ENCODE measurements at regions not wholly inside any gene's neighbourhood (a gene's known extent, or its start where the extent isn't known, plus 50 kb on each side); places are given as distances from the start of the nearest gene placed in this dataset.

- TF ChIP-seq EZH2 (IDR thresholded peaks at IDR 0.05; ENCODE audit: low read length, unreplicated experiment) = no peak
- no peak for TF ChIP-seq EZH2phosphoT487 (IDR thresholded peaks at IDR 0.05; ENCODE audit: borderline replicate concordance, low read length)
- no peak for TF ChIP-seq CTCF (conservative IDR thresholded peaks at IDR 0.05; ENCODE audit: low read depth, low read length)
- H3K36me3 ChIP-seq (ENCODE audit: low read depth, low read length) = no peaks in the 10 kb centered on the region
- no peak overlapping the region for H3K9ac ChIP-seq (ENCODE audit: low read length)
- no peak for DNase-seq
- BruUV-seq (replicated peaks) = no TSS peak
- no peaks in the 10 kb centered on the region for H3K9me2 ChIP-seq (replicated peaks; ENCODE audit: low read length)
- POLR2A ChIA-PET (ENCODE audit: unreplicated experiment) = no interaction called here
- no peaks in the 10 kb centered on the region for H3K79me2 ChIP-seq (ENCODE audit: low read length)
- no peaks in the 10 kb centered on the region for H3K9me3 ChIP-seq (ENCODE audit: low read length)
- H3F3A ChIP-seq (ENCODE audit: low read length, unreplicated experiment) = no peaks in the 10 kb centered on the region
- no peak overlapping the region for H3K4me2 ChIP-seq (ENCODE audit: low read length)
- no peak overlapping the region for H3K27ac ChIP-seq (ENCODE audit: low read length)
- intact Hi-C loops (cut with micrococcal nuclease) = no loop called here
- peaks cover 8% of the 10 kb centered on the region for H3K4me1 ChIP-seq (ENCODE audit: insufficient read depth, low read length)
- ATAC-seq = no peak
- no peak overlapping the region for H3K4me3 ChIP-seq (ENCODE audit: low read length)
- H3K27me3 ChIP-seq (ENCODE audit: low read length) = no peaks in the 10 kb centered on the region
- no peaks in the 10 kb centered on the region for H4K20me1 ChIP-seq (ENCODE audit: low read length)
- H2AFZ ChIP-seq (ENCODE audit: low read length) = no peak overlapping the region
- CTCF ChIA-PET = no interaction called here
These were observed 96.6 kb downstream of the LHX2 start for GRCh38 chr9:124108216-124108615.

GRCh38 chr9:124110307-124110915, 98.8 kb downstream of the LHX2 start:
- no peak overlapping the region for H3K4me3 ChIP-seq (ENCODE audit: low read length)
- no peak overlapping the region for H3K9ac ChIP-seq (ENCODE audit: low read length)
- H3K9me2 ChIP-seq (replicated peaks; ENCODE audit: low read length) = no peaks in the 10 kb centered on the region
- no peaks in the 10 kb centered on the region for H3K4me1 ChIP-seq (ENCODE audit: insufficient read depth, low read length)
- H3K27me3 ChIP-seq (ENCODE audit: low read length) = no peaks in the 10 kb centered on the region
- ATAC-seq (no peak), DNase-seq (peak; percentile 66)
- H3K9me3 ChIP-seq (ENCODE audit: low read length) = no peaks in the 10 kb centered on the region
- H4K20me1 ChIP-seq (ENCODE audit: low read length) = no peaks in the 10 kb centered on the region
- intact Hi-C loops (cut with micrococcal nuclease) = loop anchor here (10.0 kb wide), 1 partner anchor 566 kb away; no protein-coding TSS in a partner anchor
- H2AFZ ChIP-seq (ENCODE audit: low read length) = no peak overlapping the region
- no peak overlapping the region for H3K27ac ChIP-seq (ENCODE audit: low read length)
- BruUV-seq (replicated peaks) = no TSS peak
- no peaks in the 10 kb centered on the region for H3K36me3 ChIP-seq (ENCODE audit: low read depth, low read length)
- H3K79me2 ChIP-seq (ENCODE audit: low read length) = no peaks in the 10 kb centered on the region
- no peaks in the 10 kb centered on the region for H3F3A ChIP-seq (ENCODE audit: low read length, unreplicated experiment)
- TF ChIP-seq CTCF (conservative IDR thresholded peaks at IDR 0.05; ENCODE audit: low read depth, low read length) (no peak), EZH2phosphoT487 (IDR thresholded peaks at IDR 0.05; ENCODE audit: borderline replicate concordance, low read length) (no peak), EZH2 (IDR thresholded peaks at IDR 0.05; ENCODE audit: low read length, unreplicated experiment) (no peak)
- CTCF ChIA-PET = no interaction called here
- POLR2A ChIA-PET (ENCODE audit: unreplicated experiment) = no interaction called here
- no peak overlapping the region for H3K4me2 ChIP-seq (ENCODE audit: low read length)

- ATAC-seq = no peak
- CTCF ChIA-PET = no interaction called here
- H3K4me3 ChIP-seq (ENCODE audit: low read length) = no peak overlapping the region
- no peak overlapping the region for H3K4me2 ChIP-seq (ENCODE audit: low read length)
- no peak overlapping the region for H3K27ac ChIP-seq (ENCODE audit: low read length)
- no peak overlapping the region for H3K9ac ChIP-seq (ENCODE audit: low read length)
- H3K79me2 ChIP-seq (ENCODE audit: low read length) = no peaks in the 10 kb centered on the region
- BruUV-seq (replicated peaks) = no TSS peak
- H3K9me2 ChIP-seq (replicated peaks; ENCODE audit: low read length) = no peaks in the 10 kb centered on the region
- no peaks in the 10 kb centered on the region for H3K4me1 ChIP-seq (ENCODE audit: insufficient read depth, low read length)
- no peak for DNase-seq
- no peaks in the 10 kb centered on the region for H4K20me1 ChIP-seq (ENCODE audit: low read length)
- intact Hi-C loops (cut with micrococcal nuclease) = loop anchor here (10.0 kb wide), 1 partner anchor 572 kb away; no protein-coding TSS in a partner anchor
- H2AFZ ChIP-seq (ENCODE audit: low read length) = no peak overlapping the region
- no peaks in the 10 kb centered on the region for H3F3A ChIP-seq (ENCODE audit: low read length, unreplicated experiment)
- POLR2A ChIA-PET (ENCODE audit: unreplicated experiment) = no interaction called here
- no peak for TF ChIP-seq EZH2 (IDR thresholded peaks at IDR 0.05; ENCODE audit: low read length, unreplicated experiment)
- no peak for TF ChIP-seq EZH2phosphoT487 (IDR thresholded peaks at IDR 0.05; ENCODE audit: borderline replicate concordance, low read length)
- TF ChIP-seq CTCF (conservative IDR thresholded peaks at IDR 0.05; ENCODE audit: low read depth, low read length) = no peak
- no peaks in the 10 kb centered on the region for H3K36me3 ChIP-seq (ENCODE audit: low read depth, low read length)
- H3K9me3 ChIP-seq (ENCODE audit: low read length) = no peaks in the 10 kb centered on the region
- no peaks in the 10 kb centered on the region for H3K27me3 ChIP-seq (ENCODE audit: low read length)
These were observed 105.3 kb downstream of the LHX2 start for GRCh38 chr9:124116683-124117363.
